ENCODE measurements at regions not wholly inside any gene's neighbourhood (a gene's known extent, or its start where the extent isn't known, plus 50 kb on each side); places are given as distances from the start of the nearest gene placed in this dataset.

- TF ChIP-seq CTCF (IDR thresholded peaks at IDR 0.05): no peak
- TF ChIP-seq REST (IDR thresholded peaks at IDR 0.05; ENCODE audit: insufficient read depth in 1 of 2, low read depth in 2 of 2, low read length in 1 of 2): no peak
- TF ChIP-seq SIN3A (IDR thresholded peaks at IDR 0.05; ENCODE audit: borderline replicate concordance, insufficient read depth, low read depth, low read length): no peak
- TF ChIP-seq POLR2AphosphoS5 (IDR thresholded peaks at IDR 0.05; ENCODE audit: low read depth, low read length): no peak
- TF ChIP-seq TCF7L2 (IDR thresholded peaks at IDR 0.05; ENCODE audit: low read depth, low read length): no peak
Measured at GRCh38 chr21:15401331-15401730, 328.5 kb upstream of the USP25 start.

Measured in Panc1 (cell line).